GM12874 (cell line): ENCODE measurements at regions not wholly inside any gene's neighbourhood (a gene's known extent, or its start where the extent isn't known, plus 50 kb on each side); places are given as distances from the start of the nearest gene placed in this dataset.

ENCODE experiments used
- CTCF ChIP-seq: IDR thresholded peaks from 2 replicates; pipeline ENCODE4 v1.5.1; 2011; ENCODE audit warnings: low read depth, mild to moderate bottlenecking, control low read depth, low read length, moderate library complexity; ENCODE audit not compliant: insufficient read depth

- TF ChIP-seq CTCF: no peak
Observed at GRCh38 chr14:81619816-81620215, 86.2 kb upstream of the SEL1L start.

GRCh38 chr14:81625343-81625742 lies 91.7 kb upstream of the SEL1L start:
- TF ChIP-seq CTCF: no peak

GRCh38 chr14:81632157-81632556 lies 98.5 kb upstream of the SEL1L start:
- TF ChIP-seq CTCF: no peak

- no peak for TF ChIP-seq CTCF
Observed at GRCh38 chr14:81633496-81633895, 99.8 kb upstream of the SEL1L start.

GRCh38 chr14:81637639-81638038 lies 104.0 kb upstream of the SEL1L start:
- no peak for TF ChIP-seq CTCF

- TF ChIP-seq CTCF: no peak
Observed at GRCh38 chr14:81638656-81639280, 105.1 kb upstream of the SEL1L start.

GRCh38 chr14:81653626-81654025 lies 120.0 kb upstream of the SEL1L start:
- TF ChIP-seq CTCF: no peak
